GM18909 (cell line): ENCODE measurements at regions not wholly inside any gene's neighbourhood (a gene's known extent, or its start where the extent isn't known, plus 50 kb on each side); places are given as distances from the start of the nearest gene placed in this dataset.

Source experiments
- ATAC-seq: cut with Tn5 transposase; IDR thresholded peaks from one replicate; pipeline ENCODE4 v1.9.1; 2021; ENCODE audit warnings: mild to moderate bottlenecking; ENCODE audit not compliant: unreplicated experiment, poor library complexity

DNA sequence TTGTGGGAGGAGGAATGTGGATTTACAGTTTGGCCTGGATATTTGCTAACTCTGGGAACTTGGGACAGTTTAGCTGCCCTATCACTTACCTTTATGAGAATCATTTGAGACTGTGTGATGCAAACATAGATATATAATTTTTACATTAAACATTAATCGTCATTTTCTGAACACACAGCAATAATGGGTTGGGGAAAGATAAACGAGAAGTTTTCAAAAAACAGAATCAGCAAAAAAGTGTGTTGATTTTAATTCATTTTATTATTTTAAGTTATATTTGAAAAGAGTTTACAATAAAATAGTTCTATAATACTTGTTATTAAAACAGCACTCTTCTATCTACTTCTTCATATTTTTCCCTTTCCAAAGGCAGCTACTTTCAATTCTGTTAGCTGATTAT lies 813.3 kb downstream of the SLC4A3 start:
- ATAC-seq: no peak

DNA sequence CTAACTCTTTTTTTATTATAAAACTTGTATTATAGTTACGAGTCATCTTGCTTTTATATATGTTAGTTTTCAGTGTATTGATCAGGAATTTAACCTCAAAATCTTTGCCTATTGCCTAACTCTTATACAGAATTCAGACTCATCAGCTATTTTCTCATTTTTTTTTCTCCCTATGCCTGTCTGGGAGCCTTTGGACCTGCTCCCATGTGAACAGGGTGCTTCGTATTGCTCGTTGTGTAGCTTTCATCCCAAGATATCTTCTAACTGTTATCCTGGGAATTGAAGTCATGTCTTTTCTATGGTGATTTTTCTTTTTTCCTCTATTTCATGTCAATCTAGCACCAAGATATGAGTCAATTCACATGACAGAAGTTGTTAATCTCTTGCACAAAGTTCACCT lies 814.0 kb downstream of the SLC4A3 start:
- no peak for ATAC-seq

DNA sequence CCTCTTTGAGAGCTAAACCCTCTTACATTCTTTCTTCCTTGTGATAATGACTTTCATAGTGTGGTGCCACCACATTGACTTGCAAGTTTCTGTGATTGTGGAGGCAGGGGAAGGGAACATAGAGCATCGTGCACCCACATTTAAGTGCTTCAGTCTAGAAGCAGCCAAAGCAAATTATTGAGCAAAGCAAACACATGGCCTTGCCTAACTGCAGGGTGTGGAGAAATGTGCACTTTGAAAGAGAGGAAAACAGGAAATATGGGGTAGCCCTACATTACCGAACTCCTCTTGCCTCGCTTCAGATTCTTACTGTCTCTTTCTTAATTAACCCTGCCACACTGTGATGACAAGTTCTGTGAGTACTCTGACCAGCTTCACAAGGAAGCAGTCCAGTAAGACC lies 814.6 kb downstream of the SLC4A3 start:
- no peak for ATAC-seq

DNA sequence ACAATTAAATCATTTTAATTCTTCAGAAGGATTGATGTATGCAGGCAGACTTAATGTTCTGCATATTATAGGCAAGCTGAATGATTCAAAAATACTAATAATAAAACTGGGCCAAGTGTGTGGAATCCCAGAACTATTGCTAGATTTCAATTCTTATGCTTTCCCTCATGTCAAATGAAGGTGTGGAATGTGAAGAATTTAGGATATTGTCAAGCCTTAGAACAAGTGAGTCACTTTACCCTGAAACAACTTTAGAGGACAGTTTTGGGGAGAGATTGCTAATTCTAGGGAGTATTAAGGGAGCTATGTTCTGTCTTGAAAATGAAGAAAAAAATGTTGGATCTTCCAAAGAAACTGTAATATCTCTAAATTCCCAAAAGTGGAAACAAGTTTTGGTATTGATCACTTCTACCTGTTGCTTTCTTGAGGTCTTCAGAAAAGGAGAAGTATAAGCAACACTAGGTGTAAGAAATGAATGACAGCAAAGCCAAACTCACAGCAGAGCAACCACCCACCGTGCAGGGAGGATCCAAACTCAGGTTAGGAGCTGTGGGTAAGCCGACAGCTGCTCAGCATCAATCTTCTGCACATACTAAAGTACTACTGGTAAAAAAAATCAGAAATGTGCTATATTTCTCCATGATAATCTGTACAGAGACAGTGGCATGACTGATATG lies 818.1 kb downstream of the SLC4A3 start:
- no peak for ATAC-seq

DNA sequence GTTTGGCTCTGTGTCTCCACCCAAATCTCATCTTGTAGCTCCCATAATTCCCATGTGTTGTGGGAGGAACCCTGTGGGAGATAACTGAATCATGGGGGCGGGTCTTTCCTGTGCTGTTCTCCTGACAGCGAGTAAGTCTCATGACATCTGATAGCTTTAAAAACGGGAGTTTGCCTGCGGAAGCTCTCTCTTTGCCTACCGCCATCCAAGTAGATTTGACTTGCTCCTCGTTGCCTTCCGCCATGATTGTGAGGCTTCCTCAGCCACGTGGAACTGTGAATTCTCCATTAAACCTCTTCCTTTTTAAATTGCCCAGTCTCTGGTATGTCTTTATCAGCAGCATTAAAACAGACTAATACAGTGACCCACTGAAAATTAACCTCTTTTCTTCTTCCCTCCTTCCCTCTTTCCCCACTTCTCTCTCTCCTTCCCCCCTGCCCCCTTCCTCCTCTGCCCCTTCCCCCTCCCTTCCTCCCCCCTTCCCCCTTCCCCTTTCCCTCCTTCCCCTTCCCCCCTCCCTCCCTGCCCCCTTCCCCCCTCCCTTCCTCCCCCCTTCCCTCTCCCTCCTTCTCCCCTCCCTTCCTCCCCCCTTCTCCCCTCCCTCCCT lies 818.8 kb downstream of the SLC4A3 start:
- no peak for ATAC-seq

DNA sequence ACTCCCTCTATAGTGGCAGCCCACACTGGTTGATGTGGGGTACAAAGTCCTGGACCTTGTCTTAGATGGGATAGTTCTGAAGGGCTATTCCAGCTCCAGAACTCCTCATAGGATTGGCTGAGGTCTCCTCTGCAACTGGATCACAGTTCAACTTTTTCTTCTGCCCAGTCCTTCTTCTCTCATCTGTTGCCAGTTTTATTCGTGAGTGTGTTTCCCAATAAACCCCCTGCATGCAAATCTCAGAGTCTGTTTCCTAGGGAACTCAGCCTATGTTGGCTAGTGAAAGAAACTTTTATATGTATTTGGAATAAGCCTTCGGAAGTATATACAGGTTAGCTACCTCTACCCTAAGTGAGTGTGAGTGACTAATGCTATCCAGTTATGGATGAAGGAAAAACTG lies 823.4 kb downstream of the SLC4A3 start:
- no peak for ATAC-seq

DNA sequence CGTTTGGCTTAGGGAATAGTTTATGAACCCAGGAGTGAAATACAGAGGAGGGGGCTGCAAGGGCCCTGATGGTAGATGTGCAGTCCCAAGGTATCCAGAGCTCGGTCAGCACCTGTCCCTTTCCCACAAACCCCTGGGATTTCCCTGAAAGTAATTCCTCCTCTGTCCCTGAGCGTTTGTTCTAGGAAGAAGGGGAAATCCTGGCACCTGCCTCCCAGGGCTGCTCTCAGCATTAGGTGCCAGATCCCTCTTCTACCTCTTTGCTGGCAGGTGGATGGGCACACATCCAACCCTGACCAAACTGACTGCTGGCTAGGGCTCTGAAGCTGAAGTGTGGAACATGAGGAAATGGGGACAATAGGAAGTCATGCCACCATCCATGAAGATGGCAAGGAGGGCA lies 824.0 kb downstream of the SLC4A3 start:
- ATAC-seq: no peak

DNA sequence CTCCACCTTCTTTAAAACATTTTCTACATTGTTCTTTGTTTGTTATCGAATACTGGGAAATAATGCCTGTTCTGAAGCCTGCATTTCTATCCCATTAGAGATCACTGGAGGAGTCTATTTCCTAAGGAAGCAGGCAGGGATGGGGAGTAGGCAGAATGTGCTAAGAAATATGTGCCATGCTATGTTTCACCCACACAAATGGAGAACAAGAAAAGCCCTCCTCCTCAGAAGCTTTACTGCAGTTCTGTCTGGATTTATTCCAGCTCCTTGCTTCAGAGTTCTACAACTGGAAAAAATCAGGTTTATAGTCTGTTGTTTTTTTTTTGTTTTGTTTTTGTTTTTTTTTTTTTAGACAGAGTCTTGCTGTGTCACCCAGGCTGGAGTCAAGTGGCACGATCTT lies 825.1 kb downstream of the SLC4A3 start:
- ATAC-seq: no peak

DNA sequence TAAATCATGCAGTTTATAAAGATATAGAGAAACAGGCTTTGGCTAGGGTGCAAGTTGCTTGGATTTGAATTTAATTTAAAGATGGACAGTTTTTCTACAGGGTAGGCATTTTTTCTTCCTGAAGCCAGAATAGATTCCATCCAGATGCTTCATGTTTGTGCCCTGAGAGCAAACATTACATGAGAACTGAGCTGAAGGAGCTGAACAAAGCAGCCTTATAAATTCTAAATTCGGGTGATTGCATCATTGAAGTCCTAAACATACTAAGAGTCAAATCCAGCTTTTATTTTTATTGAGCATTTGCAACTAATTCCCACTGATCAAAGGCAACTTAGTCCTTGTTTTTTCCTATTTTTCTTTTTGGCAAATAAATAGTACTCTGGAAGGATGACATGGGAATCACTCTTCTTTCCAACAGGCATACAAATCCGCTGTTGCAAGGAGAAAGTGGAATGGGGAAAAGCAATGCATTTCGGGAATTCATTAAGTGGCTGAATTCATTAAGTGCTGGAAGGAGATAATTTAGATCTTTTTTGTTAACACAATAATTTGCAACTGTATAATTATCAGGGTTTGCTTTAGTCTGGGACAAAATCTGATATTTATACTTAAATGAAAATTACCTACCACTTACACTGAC lies 828.0 kb downstream of the SLC4A3 start:
- ATAC-seq: no peak

DNA sequence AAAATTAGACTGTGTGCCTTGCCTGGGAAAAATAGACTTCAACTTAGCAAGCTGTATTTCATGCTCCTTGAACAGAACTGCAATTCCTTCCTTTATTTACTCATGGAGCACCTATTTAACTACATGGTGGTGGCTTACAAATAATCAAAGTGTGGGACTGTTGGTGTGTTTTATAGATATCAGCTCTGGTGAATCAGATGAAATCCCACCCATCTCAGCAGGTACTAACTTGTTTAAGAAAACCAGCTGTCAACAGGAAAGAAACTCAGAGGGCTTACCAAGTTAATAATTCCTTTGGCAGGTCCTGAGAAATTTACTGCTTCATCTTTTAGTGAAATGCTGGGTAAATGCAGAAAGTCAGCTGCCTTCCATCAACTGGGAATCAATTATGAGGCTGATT lies 830.6 kb downstream of the SLC4A3 start:
- ATAC-seq: no peak

DNA sequence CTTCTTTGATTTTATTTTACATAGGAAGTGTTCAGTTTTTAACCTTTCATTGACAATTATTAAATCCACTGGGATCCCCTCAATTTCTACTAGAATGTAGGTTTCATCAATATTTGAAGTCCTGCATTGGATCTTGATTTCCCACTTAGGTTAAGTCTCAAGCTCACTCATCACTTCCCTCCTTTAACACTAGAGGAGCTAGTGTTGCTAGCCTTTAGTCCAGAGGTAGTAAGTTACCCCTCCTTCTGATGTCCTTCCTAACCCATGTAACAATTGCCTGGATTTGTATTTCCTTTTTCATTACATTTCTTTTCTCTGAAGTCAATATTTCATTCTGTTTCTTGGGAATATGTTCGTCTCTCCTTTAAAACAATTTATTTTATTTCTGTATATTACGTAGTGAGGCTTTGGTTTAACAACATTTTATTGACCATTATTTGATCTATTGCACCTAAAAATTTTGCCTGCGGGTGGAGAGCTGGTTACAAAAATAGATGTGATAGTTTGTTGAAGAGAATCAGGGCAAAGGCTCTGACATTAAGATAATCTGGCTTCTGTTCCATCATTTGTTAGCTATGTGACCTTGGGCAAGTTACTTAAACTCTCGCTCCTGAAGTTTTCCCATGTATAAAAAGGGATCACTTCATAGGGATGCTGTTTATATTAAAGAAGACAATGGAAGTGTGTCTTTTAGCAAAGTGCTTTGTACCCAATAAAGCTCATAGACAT lies 833.0 kb downstream of the SLC4A3 start:
- ATAC-seq: no peak

DNA sequence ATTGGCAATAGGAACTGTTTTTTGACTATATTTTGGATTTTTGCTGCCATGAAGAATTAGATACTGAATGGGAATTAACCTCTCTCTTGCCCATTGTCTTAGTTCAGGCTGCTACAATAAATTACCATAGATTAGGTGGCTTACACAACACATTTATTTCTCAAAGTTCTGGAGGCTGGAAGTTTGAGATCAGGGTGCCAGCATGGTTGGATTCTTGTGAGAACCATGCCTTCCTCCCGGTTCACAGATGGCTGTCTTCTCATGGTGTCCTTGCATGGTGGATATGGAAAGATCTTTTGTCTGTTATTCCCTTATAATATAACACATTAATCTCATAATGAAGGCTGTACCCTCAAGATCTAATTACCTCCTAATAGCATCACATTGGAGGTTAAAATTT lies 836.4 kb downstream of the SLC4A3 start:
- no peak for ATAC-seq

DNA sequence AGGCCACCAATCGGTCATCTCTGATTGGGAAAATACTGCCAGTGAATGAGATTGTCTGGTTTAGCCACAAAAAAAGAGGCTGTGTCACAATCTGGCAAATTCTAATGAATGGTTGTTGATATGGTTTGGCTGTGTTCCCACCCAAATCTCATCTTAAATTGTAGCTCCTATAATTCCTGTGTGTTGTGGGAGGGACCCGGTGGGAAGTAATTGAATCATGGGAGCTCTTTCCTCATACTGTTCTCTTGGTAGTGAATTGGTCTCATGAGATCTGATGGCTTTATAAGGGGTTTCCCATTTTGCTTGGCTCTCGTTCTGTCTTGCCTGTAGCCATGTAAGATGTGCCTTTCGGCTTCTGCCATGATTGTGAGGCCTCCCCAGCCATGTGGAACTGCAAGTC lies 838.3 kb downstream of the SLC4A3 start:
- no peak for ATAC-seq

DNA sequence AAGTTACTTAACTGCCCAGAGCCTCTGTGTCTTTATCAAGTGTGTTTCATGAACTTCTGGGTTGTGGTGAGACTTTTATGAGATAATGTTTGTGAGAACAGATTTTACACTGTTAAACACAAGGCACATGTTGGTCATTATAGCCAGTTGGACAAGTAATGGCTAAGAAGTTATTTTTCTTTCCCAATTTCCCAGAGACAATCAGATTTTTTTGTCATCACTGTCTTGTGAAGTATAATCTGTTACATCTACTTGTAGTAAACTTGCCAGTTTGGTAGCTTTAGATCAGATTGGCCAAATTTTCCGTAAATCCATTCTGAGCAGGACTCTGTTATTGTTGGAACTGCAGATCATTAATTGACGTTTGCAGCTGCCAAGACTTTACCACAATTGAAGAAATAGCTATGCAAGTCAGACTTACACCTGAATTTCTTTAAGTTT lies 838.8 kb downstream of the SLC4A3 start:
- ATAC-seq: no peak

DNA sequence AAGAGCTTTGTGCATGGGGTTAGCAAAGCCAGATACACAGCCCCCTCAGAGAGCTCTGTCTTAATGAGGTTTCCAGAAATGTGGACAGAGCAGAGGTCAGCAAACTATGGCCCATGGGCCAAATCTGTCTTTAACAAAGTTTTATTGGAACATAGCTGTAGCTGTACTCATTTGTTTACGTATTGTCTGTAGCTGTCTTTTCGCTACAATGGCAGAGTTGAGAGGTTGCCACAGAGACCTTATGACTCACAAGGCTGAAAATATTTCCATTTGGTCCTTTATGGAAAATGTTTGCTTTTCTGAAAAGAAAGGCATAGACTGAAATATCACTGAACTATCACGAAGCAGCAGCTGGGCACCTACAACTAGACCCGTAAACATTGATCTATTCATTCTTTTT lies 841.8 kb downstream of the SLC4A3 start:
- ATAC-seq: no peak

DNA sequence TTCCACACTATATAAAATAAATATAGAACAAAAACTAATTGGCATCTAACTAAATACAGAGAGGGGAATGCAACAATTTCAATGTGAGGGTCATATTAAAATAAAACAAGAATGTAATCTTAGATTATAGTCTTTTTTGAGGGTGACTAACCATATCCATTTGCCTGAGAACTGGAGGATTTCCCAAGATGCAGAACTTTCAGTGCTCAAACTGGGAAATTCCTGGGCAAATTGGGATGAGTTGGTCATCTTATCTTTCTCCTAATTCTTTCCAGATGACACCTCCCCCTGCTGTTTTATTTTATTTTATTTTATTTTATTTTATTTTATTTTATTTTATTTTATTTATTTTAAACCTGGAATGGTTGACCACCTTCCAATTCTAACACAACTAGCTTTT lies 846.2 kb downstream of the SLC4A3 start:
- ATAC-seq: no peak

DNA sequence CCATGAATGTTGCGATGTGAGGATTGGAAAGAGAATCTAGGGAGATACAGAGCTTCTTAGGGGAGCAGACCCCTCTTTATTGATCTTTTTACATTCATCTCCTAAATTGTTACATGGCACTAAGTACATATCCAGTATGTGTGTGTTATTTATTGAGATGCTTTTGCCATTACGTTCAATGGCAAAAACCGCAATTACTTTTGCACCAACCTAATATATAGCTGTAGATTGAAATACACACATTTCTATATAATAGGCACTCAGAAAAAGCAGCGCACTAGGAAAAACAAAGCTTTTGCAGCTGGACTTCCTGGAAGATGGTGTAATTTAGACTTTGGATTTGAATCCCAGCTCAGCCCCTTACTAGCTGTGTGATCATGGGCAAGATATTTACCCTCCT lies 849.4 kb downstream of the SLC4A3 start:
- ATAC-seq: no peak

DNA sequence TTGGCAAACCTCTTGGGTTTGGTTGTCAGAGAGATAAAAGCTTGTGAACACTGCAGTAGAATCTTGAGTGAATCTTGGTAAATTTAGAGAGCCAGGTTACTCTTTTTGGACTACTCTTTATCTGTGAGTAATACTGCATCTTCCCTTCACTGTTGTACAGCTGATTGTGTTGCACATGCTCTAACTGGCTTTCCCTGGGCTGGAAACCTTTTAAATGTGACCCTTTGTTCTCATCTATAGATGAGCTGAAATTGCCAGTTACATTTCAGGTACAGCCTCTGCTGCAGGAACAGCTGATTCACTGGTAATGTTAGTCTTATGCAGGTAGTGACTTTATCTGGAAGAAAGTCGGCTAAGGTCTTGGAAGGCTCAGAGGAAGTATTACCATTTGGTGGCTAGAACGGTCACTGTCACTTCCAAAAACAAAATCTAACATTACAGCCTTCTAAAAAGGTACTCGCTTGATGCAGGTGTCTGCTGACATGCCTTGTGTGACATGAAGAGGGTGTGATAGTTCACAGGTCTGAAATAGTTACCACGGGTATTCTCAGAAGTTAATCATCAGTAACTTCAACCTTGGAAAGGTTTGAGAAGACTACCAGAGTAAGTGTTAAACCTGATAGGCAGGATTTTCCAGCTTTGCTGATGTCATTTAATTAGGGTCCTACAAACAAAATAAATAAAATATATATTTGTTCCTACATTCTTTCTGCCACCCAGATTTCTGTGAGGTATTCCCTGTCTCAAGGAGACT lies 851.1 kb downstream of the SLC4A3 start:
- no peak for ATAC-seq

DNA sequence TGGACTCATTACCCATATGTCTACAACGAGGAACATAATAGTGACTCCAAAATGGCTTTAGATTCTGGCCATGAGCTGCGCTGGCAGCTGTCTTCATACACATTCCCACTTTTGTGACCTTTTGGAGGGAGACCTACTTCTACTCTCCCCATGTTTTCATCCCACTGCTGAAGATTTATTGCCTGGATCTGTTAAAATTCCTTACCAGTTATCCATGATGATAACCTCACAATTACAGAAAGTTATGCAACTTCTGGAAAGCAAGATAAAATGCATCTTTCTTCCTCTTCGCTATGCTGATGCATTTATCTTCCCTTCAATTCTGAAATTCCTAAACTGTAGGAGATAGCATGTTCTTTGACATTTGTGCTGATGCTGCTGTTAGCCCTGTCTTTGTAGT lies 855.3 kb downstream of the SLC4A3 start:
- no peak for ATAC-seq

DNA sequence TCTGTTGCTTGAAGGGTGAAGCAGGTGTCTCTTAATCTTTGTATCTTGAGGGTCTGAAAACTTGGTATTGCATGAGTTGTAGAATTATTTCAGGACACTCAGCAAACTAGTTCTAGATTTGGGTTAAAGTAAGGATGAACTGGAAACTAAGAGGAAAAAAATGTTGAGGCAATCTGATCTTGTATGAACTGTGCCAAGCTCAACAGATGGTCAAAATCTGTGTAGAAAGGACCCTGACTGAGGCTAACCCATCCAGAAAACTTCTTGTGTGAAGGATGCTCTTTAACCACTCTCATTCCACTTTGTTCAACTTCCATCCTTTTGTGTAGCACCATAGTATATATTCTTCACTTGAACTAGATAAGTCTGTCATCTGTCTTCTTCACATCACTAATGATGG lies 861.7 kb downstream of the SLC4A3 start:
- no peak for ATAC-seq

DNA sequence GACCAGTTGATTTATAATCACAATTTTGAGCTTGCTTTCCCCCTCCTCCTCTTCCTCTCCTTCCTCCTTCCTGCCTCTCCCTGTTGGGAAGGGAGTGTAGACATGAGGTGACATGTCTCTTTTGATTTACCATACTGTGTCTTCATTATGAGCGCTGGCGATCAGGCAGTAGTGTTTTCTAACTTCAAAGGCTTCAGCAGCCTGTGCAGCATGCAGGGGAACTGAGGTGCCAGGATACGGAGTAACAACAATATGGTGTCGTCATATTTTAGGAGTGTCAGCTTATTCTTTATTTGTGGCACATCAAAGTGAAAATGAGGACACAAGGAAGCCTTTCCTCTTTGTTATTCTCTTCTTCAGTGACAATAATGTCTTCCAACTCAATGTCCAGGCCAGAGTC lies 864.2 kb downstream of the SLC4A3 start:
- no peak for ATAC-seq
